Neural cell (in vitro differentiated cells): ENCODE measurements at regions not wholly inside any gene's neighbourhood (a gene's known extent, or its start where the extent isn't known, plus 50 kb on each side); places are given as distances from the start of the nearest gene placed in this dataset.

ENCODE experiments used
- H2AFZ ChIP-seq: fragments of 200-600, 300-800 bp; sonication (generic), shearing (Covaris generic); 2 replicates; pipeline ENCODE4 v1.6.0; 2014; ENCODE audit warnings: low read depth, mild to moderate bottlenecking, antibody characterized with exemption, low read length, moderate library complexity
- H3F3A ChIP-seq: fragments of 200-600 bp; shearing (Covaris generic); 2 replicates; pipeline ENCODE4 v1.6.1; 2016; ENCODE audit warnings: mild to moderate bottlenecking, moderate library complexity, mixed read lengths, antibody characterized with exemption, low read length; ENCODE audit not compliant: insufficient read depth, poor library complexity, severe bottlenecking
- H3K27ac ChIP-seq: fragments of 200-600, 300-800 bp; sonication (generic), shearing (Covaris generic); 2 replicates; pipeline ENCODE4 v1.5.1; 2014; ENCODE audit warnings: mild to moderate bottlenecking, low read length, moderate library complexity
- H3K27me3 ChIP-seq: fragments of 300-800, 200-600 bp; sonication (generic), shearing (Covaris generic); 2 replicates; pipeline ENCODE4 v1.6.0; 2014; ENCODE audit warnings: mild to moderate bottlenecking, low read depth, low read length, moderate library complexity; ENCODE audit not compliant: insufficient read depth
- H3K36me3 ChIP-seq: fragments of 300-800, 200-600 bp; sonication (generic), shearing (Covaris generic); 2 replicates; pipeline ENCODE4 v1.5.1; 2014; ENCODE audit warnings: mild to moderate bottlenecking, antibody characterized with exemption, low read length, moderate library complexity; ENCODE audit not compliant: insufficient read depth
- H3K4me2 ChIP-seq: fragments of 300-800, 200-600 bp; sonication (generic), shearing (Covaris generic); 2 replicates; pipeline ENCODE4 v1.6.0; 2014; ENCODE audit warnings: mild to moderate bottlenecking, low read length
- H3K4me3 ChIP-seq: fragments of 300-800, 200-600 bp; sonication (generic), shearing (Covaris generic); 2 replicates; pipeline ENCODE4 v1.5.1; 2014; ENCODE audit warnings: mild to moderate bottlenecking, low read length, moderate library complexity
- H3K79me2 ChIP-seq: fragments of 200-600 bp; shearing (Covaris generic); replicated peaks from 2 replicates; pipeline ENCODE4 v1.6.0; 2014; ENCODE audit warnings: mild to moderate bottlenecking, low read length, moderate library complexity; ENCODE audit not compliant: insufficient read depth
- H3K9ac ChIP-seq: fragments of 300-800, 200-600 bp; sonication (generic), shearing (Covaris generic); 2 replicates; pipeline ENCODE4 v1.6.1; 2016; ENCODE audit warnings: mild to moderate bottlenecking, low read length, mixed read lengths
- H3K9me2 ChIP-seq: fragments of 200-600 bp; shearing (Covaris generic); 2 replicates; pipeline ENCODE4 v1.6.1; 2016; ENCODE audit warnings: mild to moderate bottlenecking, low read length, mixed read lengths; ENCODE audit not compliant: insufficient read depth
- H3K9me3 ChIP-seq: fragments of 200-600, 300-800 bp; sonication (generic), shearing (Covaris generic); 2 replicates; pipeline ENCODE4 v1.6.1; 2016; ENCODE audit warnings: mild to moderate bottlenecking, mixed run types, low read length, moderate library complexity, mixed read lengths
- H4K20me1 ChIP-seq: fragments of 200-600 bp; shearing (Covaris generic); 2 replicates; pipeline ENCODE4 v1.6.1; 2016; ENCODE audit warnings: mild to moderate bottlenecking, mixed run types; ENCODE audit not compliant: insufficient read depth
- CTCF ChIP-seq: fragments of 450-650 bp; IDR thresholded peaks from 2 replicates; pipeline ENCODE4 v1.5.1; 2014; ENCODE audit warnings: antibody characterized with exemption, mild to moderate bottlenecking, moderate library complexity; ENCODE audit not compliant: poor library complexity, severe bottlenecking
- EP300 ChIP-seq: fragments of 450-650 bp; conservative IDR thresholded peaks from 2 replicates; pipeline ENCODE4 v1.6.1; 2014; ENCODE audit warnings: antibody characterized with exemption, mild to moderate bottlenecking, moderate library complexity; ENCODE audit not compliant: poor library complexity, severe bottlenecking
- EZH2 ChIP-seq: fragments of 200-600, 300-800 bp; shearing (Covaris generic), sonication (generic); IDR thresholded peaks from 2 replicates; pipeline ENCODE4 v1.6.1; 2014; ENCODE audit warnings: antibody characterized with exemption, low read length, borderline replicate concordance, mild to moderate bottlenecking; ENCODE audit not compliant: insufficient read depth, poor library complexity, severe bottlenecking
- MXI1 ChIP-seq: fragments of 450-650 bp; conservative IDR thresholded peaks from 2 replicates; pipeline ENCODE4 v1.6.1; 2014; ENCODE audit warnings: antibody characterized with exemption, mild to moderate bottlenecking; ENCODE audit not compliant: poor library complexity, severe bottlenecking
- RAD21 ChIP-seq: fragments of 450-650 bp; conservative IDR thresholded peaks from 2 replicates; pipeline ENCODE4 v1.6.1; 2014; ENCODE audit warnings: antibody characterized with exemption, mild to moderate bottlenecking, moderate library complexity
- REST ChIP-seq: IDR thresholded peaks from 2 replicates; pipeline ENCODE4 v1.6.1; 2012; ENCODE audit warnings: borderline replicate concordance
- SMC3 ChIP-seq: fragments of 450-650 bp; conservative IDR thresholded peaks from 2 replicates; pipeline ENCODE4 v1.6.1; 2014; ENCODE audit warnings: antibody characterized with exemption, mild to moderate bottlenecking, moderate library complexity; ENCODE audit not compliant: poor library complexity
- TAF1 ChIP-seq: IDR thresholded peaks from 2 replicates; pipeline ENCODE4 v1.6.1; 2012; ENCODE audit warnings: low read depth

- Histone ChIP-seq H3F3A (no peaks in the 10 kb centered on the region), H3K27me3 (no peaks in the 10 kb centered on the region), H3K27ac (no peak overlapping the region), H3K36me3 (no peaks in the 10 kb centered on the region), H4K20me1 (no peaks in the 10 kb centered on the region), H2AFZ (no peak overlapping the region), H3K4me2 (no peak overlapping the region), H3K9me3 (no peaks in the 10 kb centered on the region), H3K4me3 (no peak overlapping the region), H3K79me2 (no peaks in the 10 kb centered on the region), H3K9me2 (no peaks in the 10 kb centered on the region), H3K9ac (no peak overlapping the region)
- TF ChIP-seq SMC3 (no peak), EZH2 (no peak), CTCF (no peak), TAF1 (no peak), RAD21 (no peak)
Observed at GRCh38 chr14:66140213-66140918, 345.8 kb upstream of the CCDC196 start.

- Histone ChIP-seq H3K4me3 (no peak overlapping the region), H3K9me3 (no peaks in the 10 kb centered on the region), H3K9ac (no peak overlapping the region), H3K27me3 (no peaks in the 10 kb centered on the region), H3K79me2 (no peaks in the 10 kb centered on the region), H3K9me2 (no peaks in the 10 kb centered on the region), H4K20me1 (no peaks in the 10 kb centered on the region), H2AFZ (no peak overlapping the region), H3F3A (no peaks in the 10 kb centered on the region), H3K4me2 (no peak overlapping the region), H3K36me3 (no peaks in the 10 kb centered on the region), H3K27ac (no peak overlapping the region)
- no peak for TF ChIP-seq TAF1
- TF ChIP-seq EZH2, result no peak
- no peak for TF ChIP-seq MXI1
- no peak for TF ChIP-seq SMC3
- TF ChIP-seq REST, result no peak
- TF ChIP-seq CTCF, result no peak
- TF ChIP-seq RAD21, result no peak
- TF ChIP-seq EP300, result no peak
Observed at GRCh38 chr14:66140963-66141362, 345.2 kb upstream of the CCDC196 start.
